HK-2 (cell line): ENCODE measurements at regions not wholly inside any gene's neighbourhood (a gene's known extent, or its start where the extent isn't known, plus 50 kb on each side); places are given as distances from the start of the nearest gene placed in this dataset.
"Not testable (repeated sequence)": the region's sequence is repeated elsewhere in the genome, so short reads cannot be mapped to it uniquely, and the experiment has no call there.

Experiments
- DNase-seq: peaks from one replicate; pipeline ENCODE4 v3.0.0-alpha.2; 2018; ENCODE audit not compliant: unreplicated experiment

DNA sequence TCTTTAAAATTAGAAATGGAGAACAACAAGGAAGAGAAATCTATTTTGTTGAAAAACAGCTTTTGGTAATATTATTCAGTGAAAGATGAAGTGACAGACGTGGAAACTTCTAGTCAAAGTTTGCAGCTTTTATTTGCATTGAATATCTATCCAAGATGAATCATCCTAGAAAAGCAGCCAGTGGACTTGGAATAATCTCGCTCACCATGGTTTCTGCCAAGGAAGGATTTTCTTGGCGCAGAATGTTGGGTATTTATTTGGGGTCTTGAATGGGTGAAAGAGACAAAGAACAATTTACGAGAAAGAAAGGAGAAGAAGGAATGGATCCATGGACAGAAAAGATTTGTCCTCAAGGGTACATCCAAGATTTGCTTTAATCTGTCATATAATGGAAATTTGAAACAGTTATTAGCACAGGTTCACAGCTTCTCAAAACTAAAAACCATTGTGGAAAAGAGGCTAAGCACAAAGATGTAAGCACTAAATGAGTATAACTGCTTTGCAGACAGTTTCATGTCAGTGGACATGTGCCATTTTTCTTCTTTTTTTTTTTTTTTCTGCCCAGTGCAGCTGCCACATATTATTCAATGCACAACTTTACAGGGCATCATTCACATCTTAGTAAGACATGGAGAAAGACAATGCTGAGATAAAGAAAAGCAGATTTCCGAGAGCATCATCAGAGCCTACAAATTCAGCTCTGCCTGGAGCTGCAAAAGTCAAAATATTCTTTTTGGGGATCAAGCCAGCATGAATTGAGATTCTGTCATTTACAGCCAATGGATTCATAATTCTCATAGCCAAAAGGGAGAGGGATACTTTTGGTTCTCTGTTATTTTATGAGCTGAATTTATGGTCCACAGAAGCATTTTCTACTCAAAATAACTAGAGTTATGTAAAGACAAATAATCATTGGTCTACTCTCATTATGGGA lies 333.7 kb downstream of the DAD1 start:
- DNase-seq = no peak

- no peak for DNase-seq
These were observed 336.3 kb downstream of the DAD1 start for GRCh38 chr14:22252686-22253085.

DNA sequence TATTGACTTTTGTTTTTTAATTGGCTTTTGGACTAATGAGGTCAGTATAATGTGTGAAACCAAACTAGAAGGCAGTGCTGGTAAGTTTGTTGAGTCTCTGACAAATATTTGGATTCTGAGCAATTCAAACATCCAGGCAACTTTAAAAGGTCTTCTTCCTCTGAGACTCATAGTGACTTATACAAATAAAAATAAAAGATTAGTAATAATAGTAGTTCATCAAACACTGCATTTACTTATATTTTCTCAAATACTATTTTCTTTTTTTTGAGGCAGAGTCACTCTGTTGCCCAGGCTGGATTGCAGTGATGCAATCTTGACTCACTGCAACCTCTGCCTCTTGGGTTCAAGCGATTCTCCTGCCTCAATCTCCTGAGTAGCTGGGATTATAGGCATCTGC lies 337.9 kb downstream of the DAD1 start:
- no peak for DNase-seq

DNA sequence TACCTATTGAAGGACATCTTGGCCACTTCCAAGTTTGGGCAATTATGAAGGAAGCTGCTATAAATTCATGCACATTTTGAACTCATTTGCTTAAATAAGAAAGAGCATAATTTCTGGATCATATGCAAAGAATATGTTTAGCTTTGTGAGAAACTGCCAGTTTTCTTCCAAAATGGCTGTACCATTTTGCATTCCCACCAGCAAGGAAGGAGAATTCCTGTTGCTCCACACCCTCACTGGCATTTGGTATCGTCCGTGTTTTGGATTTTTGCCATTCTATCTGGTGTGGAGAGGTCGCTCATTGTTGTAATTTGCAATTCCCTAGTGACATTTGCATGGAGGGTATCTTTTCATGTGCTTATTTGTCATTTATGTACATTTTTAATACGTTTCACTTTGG lies 339.3 kb downstream of the DAD1 start:
- DNase-seq = no peak

GRCh38 chr14:22243971-22244581 lies 344.9 kb downstream of the DAD1 start:
- DNase-seq = no peak

- DNase-seq = not testable (repeated sequence)
These were observed 350.7 kb downstream of the DAD1 start for GRCh38 chr14:22238320-22238719.

GRCh38 chr14:22233377-22233776 lies 355.6 kb downstream of the DAD1 start:
- DNase-seq = no peak

GRCh38 chr14:22232933-22233332 lies 356.1 kb downstream of the DAD1 start:
- DNase-seq = no peak

DNA sequence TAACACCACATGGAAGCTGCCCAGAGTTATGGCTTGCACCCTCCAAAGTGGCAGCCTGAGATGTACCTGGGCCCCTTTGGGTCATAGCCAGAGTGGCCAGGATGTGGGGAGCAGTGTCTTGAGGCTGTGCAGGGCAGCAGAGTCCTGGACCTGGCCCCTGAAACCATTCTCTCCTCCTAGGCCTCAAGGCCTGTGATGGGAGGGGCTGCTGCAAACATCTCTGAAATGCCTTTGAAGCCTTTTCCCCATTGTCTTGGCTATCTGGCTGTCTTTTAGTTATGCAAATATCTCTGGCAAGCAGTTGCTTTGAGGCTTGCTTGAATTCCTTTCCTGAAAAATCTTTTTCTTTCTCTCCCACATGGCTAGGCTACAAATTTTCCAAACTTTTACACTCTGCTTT lies 356.5 kb downstream of the DAD1 start:
- no peak for DNase-seq

- no peak for DNase-seq
These were observed 358.0 kb downstream of the DAD1 start for GRCh38 chr14:22231018-22231417.

DNA sequence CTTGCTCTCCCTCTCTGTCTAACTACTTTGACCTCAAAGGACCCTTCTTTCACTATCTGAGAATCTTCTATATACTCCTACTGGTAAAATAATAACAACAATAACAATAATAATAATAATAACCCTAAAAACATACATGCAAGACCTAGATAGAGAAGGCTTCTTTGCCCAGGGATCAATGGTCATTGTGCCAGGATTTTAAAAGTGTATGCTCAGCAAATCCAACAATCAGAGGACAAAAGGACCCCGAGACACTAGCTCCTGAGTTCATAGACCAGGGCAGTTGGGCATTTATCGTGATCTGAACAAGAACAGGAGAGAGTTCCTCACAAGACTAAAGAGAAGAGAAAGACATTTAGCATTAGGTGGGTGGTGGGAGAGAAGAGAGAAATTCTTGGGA lies 358.5 kb downstream of the DAD1 start:
- no peak for DNase-seq

DNA sequence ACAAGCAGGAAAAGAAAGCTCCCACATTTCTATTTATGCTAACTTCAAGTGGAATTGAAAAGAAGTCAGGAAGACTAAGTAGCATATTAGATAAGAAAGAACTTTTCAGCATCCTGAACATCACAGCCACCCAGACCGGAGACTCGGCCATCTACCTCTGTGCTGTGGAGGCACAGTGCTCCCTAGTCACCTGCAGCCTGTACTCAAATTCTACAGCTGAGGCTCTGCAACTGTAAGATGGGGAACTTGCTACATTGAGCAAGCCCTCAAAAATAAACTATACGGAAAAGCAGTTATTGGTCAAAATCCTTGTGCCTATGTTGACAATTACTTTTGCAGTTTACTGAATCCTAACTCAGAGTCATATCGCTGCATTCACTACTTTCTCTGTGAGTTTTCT lies 361.9 kb downstream of the DAD1 start:
- DNase-seq = no peak

- no peak for DNase-seq
These were observed 362.6 kb downstream of the DAD1 start for GRCh38 chr14:22226381-22226780.

GRCh38 chr14:22225516-22226140 lies 363.4 kb downstream of the DAD1 start:
- no peak for DNase-seq

DNA sequence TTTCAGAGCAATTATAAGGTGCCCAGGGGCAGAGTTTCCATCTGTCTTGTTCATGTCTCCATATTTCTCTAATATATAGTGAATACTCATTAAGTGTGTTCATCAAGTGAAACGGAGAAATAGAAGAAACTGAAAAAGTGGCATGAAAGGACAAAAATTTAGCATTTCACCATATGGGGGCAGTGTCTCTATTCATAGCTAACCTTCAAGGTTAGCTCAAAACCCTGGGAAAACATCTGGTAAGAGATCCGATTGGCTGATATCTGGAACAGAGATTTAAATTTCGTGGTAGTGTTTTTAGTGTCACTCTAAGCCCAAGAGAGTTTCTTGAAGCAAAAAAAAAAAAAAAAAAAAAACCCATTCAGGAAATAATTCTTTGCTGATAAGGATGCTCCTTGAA lies 367.5 kb downstream of the DAD1 start:
- DNase-seq = no peak

DNA sequence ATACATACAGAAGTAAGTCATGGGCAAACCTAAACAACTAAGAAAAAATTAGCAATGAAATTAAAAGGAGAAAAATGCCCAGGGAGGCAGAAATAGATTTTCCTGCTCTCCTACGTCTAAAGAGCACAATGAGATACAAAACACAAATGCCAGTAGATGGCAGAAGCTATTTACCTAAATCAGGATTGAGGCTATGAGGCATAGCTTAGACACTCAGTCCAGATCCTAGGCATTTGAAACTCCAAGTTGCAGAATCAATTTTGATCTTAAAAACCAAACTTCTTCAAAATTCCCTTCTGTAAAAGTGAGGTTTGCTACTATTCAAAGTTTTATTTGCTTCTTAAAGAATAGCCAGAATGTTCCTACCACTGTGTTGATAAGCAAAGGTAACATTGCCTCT lies 368.6 kb downstream of the DAD1 start:
- DNase-seq = no peak

DNA sequence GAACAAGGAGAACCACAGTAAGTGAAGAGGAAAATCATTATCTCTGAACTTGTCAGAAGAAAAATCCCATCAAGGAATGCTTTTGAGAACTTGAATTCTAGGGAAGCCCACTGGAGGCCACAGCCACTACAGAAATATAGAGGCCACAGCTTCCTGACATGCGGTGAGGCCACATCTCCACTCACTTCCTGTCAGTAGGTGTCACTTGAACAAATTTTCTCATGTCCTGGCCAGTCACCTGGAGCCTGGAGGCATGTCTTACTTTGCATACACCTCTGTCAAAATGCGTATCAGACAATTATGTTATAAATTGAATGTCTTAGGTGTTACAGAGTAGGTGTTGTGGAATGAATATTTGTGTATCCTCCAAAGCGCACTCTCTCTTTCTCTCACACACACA lies 370.3 kb downstream of the DAD1 start:
- DNase-seq = no peak

GRCh38 chr14:22213120-22213519 lies 375.9 kb downstream of the DAD1 start:
- no peak for DNase-seq

- no peak for DNase-seq
These were observed 378.1 kb downstream of the DAD1 start for GRCh38 chr14:22210906-22211305.

DNA sequence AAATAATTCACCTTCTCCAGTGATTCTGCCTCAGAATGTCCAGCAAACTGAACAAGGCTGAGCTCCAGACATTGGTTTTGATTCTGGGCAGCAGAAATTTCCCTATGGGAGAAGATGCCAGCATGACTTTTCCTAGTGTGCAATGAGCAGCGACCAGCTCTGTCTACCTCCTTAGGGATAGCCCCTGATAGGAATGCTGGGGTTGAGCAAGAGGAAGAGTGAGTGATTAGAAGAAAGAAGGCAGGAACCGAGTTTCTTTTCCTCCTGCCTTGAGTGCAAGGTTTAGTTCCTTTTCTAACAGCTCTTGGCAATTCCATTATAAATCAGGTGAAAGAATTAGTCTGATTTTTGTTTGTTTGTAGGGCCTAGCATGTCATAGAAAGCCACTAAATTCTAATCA lies 379.0 kb downstream of the DAD1 start:
- no peak for DNase-seq

DNA sequence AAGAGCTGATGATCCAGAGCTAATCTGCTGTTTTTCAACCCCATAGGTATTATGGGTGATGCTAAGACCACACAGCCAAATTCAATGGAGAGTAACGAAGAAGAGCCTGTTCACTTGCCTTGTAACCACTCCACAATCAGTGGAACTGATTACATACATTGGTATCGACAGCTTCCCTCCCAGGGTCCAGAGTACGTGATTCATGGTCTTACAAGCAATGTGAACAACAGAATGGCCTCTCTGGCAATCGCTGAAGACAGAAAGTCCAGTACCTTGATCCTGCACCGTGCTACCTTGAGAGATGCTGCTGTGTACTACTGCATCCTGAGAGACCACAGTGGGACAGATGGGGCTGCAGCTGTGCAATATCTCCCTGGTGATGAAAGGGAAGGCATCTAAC lies 386.0 kb downstream of the DAD1 start:
- no peak for DNase-seq

DNA sequence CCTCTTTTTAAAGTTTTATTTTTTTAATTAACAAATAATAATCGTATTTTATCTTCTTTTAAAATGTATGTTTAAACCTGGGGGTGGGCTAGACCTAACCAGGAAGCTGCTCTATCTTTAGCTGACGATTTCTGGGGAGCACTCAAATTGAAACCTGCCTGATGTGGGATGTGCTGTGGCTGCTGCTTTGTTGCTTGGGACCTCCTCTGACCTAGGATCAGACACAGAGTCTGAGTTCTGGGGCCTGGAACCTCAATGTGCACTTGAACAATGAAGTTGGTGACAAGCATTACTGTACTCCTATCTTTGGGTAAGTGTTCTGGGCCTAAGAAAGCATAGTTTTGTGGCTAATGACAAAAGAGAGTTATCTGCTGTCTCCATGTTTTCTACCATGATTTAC lies 386.7 kb downstream of the DAD1 start:
- no peak for DNase-seq
